CD14-positive monocyte (primary cell): ENCODE measurements at regions not wholly inside any gene's neighbourhood (a gene's known extent, or its start where the extent isn't known, plus 50 kb on each side); places are given as distances from the start of the nearest gene placed in this dataset.

Experiments used
- DNase-seq, 3 donors: peaks; one replicate each; pipeline ENCODE4 v3.0.0-alpha.2; 2011 to 2022
- H2AFZ ChIP-seq: 2 replicates; pipeline ENCODE4 v1.6.0; 2012; ENCODE audit warnings: mild to moderate bottlenecking, low read depth, low read length, inconsistent platforms; ENCODE audit not compliant: insufficient read depth, poor library complexity, severe bottlenecking
- H3K27ac ChIP-seq, 2 donors: 1 replicate in 1 of 2; 2 replicates in 1 of 2; pipeline ENCODE4 v1.5.1; 2012 to 2013; ENCODE audit warnings: low read length in 2 of 2, control low read depth in 1 of 2, inconsistent platforms in 1 of 2, low read depth in 1 of 2, mild to moderate bottlenecking in 1 of 2
- H3K27me3 ChIP-seq, 2 donors: one replicate each; pipeline versions ENCODE4 v1.6.0 to v1.6.1; 2011 to 2013; ENCODE audit warnings: low read length in 2 of 2; ENCODE audit not compliant: control insufficient read depth in 2 of 2, insufficient read depth in 2 of 2
- H3K36me3 ChIP-seq, 2 donors: replicated peaks in 1 of 2; 1 replicate in 1 of 2; 2 replicates in 1 of 2; pipeline versions ENCODE4 v1.5.1 to v1.6.1; 2012 to 2013; ENCODE audit warnings: low read length in 2 of 2, control low read depth in 1 of 2, inconsistent platforms in 1 of 2, mild to moderate bottlenecking in 1 of 2; ENCODE audit not compliant: insufficient read depth in 2 of 2, control insufficient read depth in 1 of 2
- H3K4me1 ChIP-seq, 2 donors: 1 replicate in 1 of 2; 2 replicates in 1 of 2; pipeline versions ENCODE4 v1.5.1 to v1.6.1; 2012 to 2013; ENCODE audit warnings: low read length in 2 of 2, control low read depth in 1 of 2, inconsistent platforms in 1 of 2, mild to moderate bottlenecking in 1 of 2, moderate library complexity in 1 of 2; ENCODE audit not compliant: insufficient read depth in 2 of 2, control insufficient read depth in 1 of 2
- H3K4me2 ChIP-seq: replicated peaks from 2 replicates; pipeline ENCODE3; 2012; ENCODE audit warnings: low read length, moderate library complexity, mild to moderate bottlenecking; ENCODE audit not compliant: poor library complexity, severe bottlenecking; ENCODE audit errors: extremely low read depth
- H3K4me3 ChIP-seq, 3 experiments: fragments of 200-600 bp in 1 of 3; sonication (generic) in 1 of 3; replicated peaks in 1 of 3; 1 replicate in 2 of 3; 2 replicates in 1 of 3; pipeline ENCODE4 v1.5.1; 2011 to 2013; ENCODE audit warnings: low read length in 3 of 3, mild to moderate bottlenecking in 3 of 3, control low read depth in 2 of 3, low read depth in 2 of 3, inconsistent platforms in 1 of 3, moderate library complexity in 1 of 3
- H3K79me2 ChIP-seq: 2 replicates; pipeline ENCODE4 v1.6.0; 2012; ENCODE audit warnings: mild to moderate bottlenecking, control low read depth, inconsistent platforms, low read length, moderate library complexity; ENCODE audit not compliant: insufficient read depth
- H3K9ac ChIP-seq: 2 replicates; pipeline ENCODE4 v1.6.0; 2017; ENCODE audit warnings: low read length, mild to moderate bottlenecking; ENCODE audit not compliant: insufficient read depth, poor library complexity, severe bottlenecking
- H3K9me3 ChIP-seq, 2 donors: replicated peaks in 1 of 2; 1 replicate in 1 of 2; 2 replicates in 1 of 2; pipeline versions ENCODE4 v1.5.1 to v1.6.1; 2012 to 2013; ENCODE audit warnings: low read length in 2 of 2, control low read depth in 1 of 2; ENCODE audit not compliant: control insufficient read depth in 1 of 2, insufficient read depth in 1 of 2
- H4K20me1 ChIP-seq: 2 replicates; pipeline ENCODE4 v1.6.0; 2012; ENCODE audit warnings: mild to moderate bottlenecking, low read length, control low read depth, moderate library complexity; ENCODE audit not compliant: insufficient read depth
- H3K27ac Mint-ChIP-seq, 7 donors: one replicate each; pipeline ENCODE4 v1.8.0; 2020; ENCODE audit warnings: mild to moderate bottlenecking in 7 of 7, mixed read lengths in 7 of 7, moderate library complexity in 6 of 7, inconsistent platforms in 2 of 7
- H3K27me3 Mint-ChIP-seq, 3 donors: one replicate each; pipeline ENCODE4 v1.8.0; 2021 to 2022; ENCODE audit warnings: low read depth in 3 of 3, mild to moderate bottlenecking in 3 of 3, mixed read lengths in 3 of 3, moderate library complexity in 3 of 3, inconsistent platforms in 1 of 3
- H3K36me3 Mint-ChIP-seq, 2 donors: one replicate each; pipeline ENCODE4 v1.8.0; 2020; ENCODE audit warnings: mixed read lengths in 2 of 2, inconsistent platforms in 1 of 2, mild to moderate bottlenecking in 1 of 2
- H3K4me1 Mint-ChIP-seq: one replicate; pipeline ENCODE4 v1.8.0; 2020; ENCODE audit warnings: mild to moderate bottlenecking, mixed read lengths
- H3K4me3 Mint-ChIP-seq, 2 donors: one replicate each; pipeline ENCODE4 v1.8.0; 2020; ENCODE audit warnings: mild to moderate bottlenecking in 2 of 2, mixed read lengths in 2 of 2, moderate library complexity in 1 of 2
- H3K9me3 Mint-ChIP-seq, 7 donors: one replicate each; pipeline ENCODE4 v1.8.0; 2020 to 2022; ENCODE audit warnings: mixed read lengths in 7 of 7, mild to moderate bottlenecking in 6 of 7, moderate library complexity in 6 of 7, inconsistent platforms in 2 of 7
- intact Hi-C, 2 donors: fragments of 100-400 bp; cut with micrococcal nuclease; formaldehyde crosslinking; loops; one replicate each; pipeline versions ENCODE4 v1.15.0 to v1.15.1; 2023
- TF ChIP-seq, protein P1 (sequence below): fragments of 200-600 bp; IDR thresholded peaks from one replicate; pipeline ENCODE4 v1.8.0; 2022; ENCODE audit warnings: antibody characterized with exemption, mild to moderate bottlenecking

- H3K9ac ChIP-seq = no peak overlapping the region
- TF ChIP-seq, protein P1, sequence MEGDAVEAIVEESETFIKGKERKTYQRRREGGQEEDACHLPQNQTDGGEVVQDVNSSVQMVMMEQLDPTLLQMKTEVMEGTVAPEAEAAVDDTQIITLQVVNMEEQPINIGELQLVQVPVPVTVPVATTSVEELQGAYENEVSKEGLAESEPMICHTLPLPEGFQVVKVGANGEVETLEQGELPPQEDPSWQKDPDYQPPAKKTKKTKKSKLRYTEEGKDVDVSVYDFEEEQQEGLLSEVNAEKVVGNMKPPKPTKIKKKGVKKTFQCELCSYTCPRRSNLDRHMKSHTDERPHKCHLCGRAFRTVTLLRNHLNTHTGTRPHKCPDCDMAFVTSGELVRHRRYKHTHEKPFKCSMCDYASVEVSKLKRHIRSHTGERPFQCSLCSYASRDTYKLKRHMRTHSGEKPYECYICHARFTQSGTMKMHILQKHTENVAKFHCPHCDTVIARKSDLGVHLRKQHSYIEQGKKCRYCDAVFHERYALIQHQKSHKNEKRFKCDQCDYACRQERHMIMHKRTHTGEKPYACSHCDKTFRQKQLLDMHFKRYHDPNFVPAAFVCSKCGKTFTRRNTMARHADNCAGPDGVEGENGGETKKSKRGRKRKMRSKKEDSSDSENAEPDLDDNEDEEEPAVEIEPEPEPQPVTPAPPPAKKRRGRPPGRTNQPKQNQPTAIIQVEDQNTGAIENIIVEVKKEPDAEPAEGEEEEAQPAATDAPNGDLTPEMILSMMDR = no peak
- intact Hi-C loops = no loop called here
- H3K36me3 ChIP-seq = no peaks in the 10 kb centered on the region
- H4K20me1 ChIP-seq = no peaks in the 10 kb centered on the region
- DNase-seq = no peak
- H3K4me1 ChIP-seq = no peaks in the 10 kb centered on the region
- H2AFZ ChIP-seq = no peak overlapping the region
- H3K27ac ChIP-seq = no peak overlapping the region
- Mint-ChIP-seq H3K4me3 (no peak overlapping the region), H3K27me3 (no peaks in the 10 kb centered on the region), H3K4me1 (no peaks in the 10 kb centered on the region), H3K9me3 (peaks cover 0 to 9% (median 0%) of the 10 kb centered on the region in 7 donors), H3K27ac (no peak overlapping the region), H3K36me3 (no peaks in the 10 kb centered on the region)
- peaks cover 0 to 10% of the 10 kb centered on the region in 2 donors for H3K9me3 ChIP-seq
- H3K27me3 ChIP-seq = no peaks in the 10 kb centered on the region
- no peak overlapping the region for H3K4me2 ChIP-seq
- H3K79me2 ChIP-seq = no peaks in the 10 kb centered on the region
- no peak overlapping the region for H3K4me3 ChIP-seq
Observed at GRCh38 chr1:195761104-195761503, 847.1 kb downstream of the KCNT2 start.

DNA sequence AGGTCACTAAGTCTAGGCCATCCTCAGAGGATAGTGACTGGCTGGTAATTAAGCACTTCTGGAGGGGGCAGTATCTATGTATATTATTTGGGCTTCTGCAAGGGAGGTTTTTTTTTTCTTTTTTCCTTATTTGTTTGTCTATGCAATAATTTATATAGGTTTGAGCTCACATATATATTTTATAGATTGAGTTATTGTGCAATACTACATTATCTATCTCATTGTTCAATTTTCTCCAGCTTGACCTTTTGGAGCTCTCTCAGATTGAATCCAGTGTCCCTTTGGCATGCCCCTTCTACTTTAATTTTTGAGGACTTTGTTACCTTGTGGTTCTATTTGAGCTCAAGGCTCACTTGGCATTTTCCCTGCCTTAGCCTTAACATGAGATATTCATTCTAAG lies 852.1 kb downstream of the KCNT2 start:
- no peaks in the 10 kb centered on the region for H3K36me3 Mint-ChIP-seq

More for the DNA sequence above, 852.1 kb downstream of the KCNT2 start:
- Mint-ChIP-seq H3K4me1 (no peaks in the 10 kb centered on the region), H3K4me3 (no peak overlapping the region), H3K27me3 (no peaks in the 10 kb centered on the region), H3K27ac (no peak overlapping the region), H3K9me3 (peaks cover 0 to 4% (median 0%) of the 10 kb centered on the region in 7 donors)
- H3K4me2 ChIP-seq = no peak overlapping the region
- H3K9me3 ChIP-seq = no peaks in the 10 kb centered on the region
- intact Hi-C loops = no loop called here
- TF ChIP-seq, protein P1 = no peak
- H3K4me1 ChIP-seq = no peaks in the 10 kb centered on the region
- no peak for DNase-seq
- H3K9ac ChIP-seq = no peak overlapping the region
- H3K27me3 ChIP-seq = no peaks in the 10 kb centered on the region
- H3K4me3 ChIP-seq = no peak overlapping the region
- H3K36me3 ChIP-seq = no peaks in the 10 kb centered on the region
- no peaks in the 10 kb centered on the region for H3K79me2 ChIP-seq
- no peak overlapping the region for H3K27ac ChIP-seq
- no peaks in the 10 kb centered on the region for H4K20me1 ChIP-seq
- H2AFZ ChIP-seq = no peak overlapping the region
